Osteoblast (primary cell): ENCODE measurements at regions not wholly inside any gene's neighbourhood (a gene's known extent, or its start where the extent isn't known, plus 50 kb on each side); places are given as distances from the start of the nearest gene placed in this dataset. TPM values are rescaled to one million over a fixed set of nuclear protein-coding genes. Genes with fewer than 3 reads are reported as not detected.

Experiments used
- DNase-seq: peaks from one replicate; pipeline ENCODE4 v3.0.0; 2011; ENCODE audit warnings: low spot score, mixed read lengths; ENCODE audit not compliant: insufficient read length; ENCODE audit errors: missing footprints
- H2AFZ ChIP-seq: 2 replicates; pipeline ENCODE4 v1.6.0; 2011; ENCODE audit warnings: mild to moderate bottlenecking, low read length
- H3K27ac ChIP-seq: 2 replicates; pipeline ENCODE4 v1.5.1; 2011; ENCODE audit warnings: mild to moderate bottlenecking, low read depth, low read length, moderate library complexity
- H3K27me3 ChIP-seq: 2 replicates; pipeline ENCODE4 v1.6.0; 2012; ENCODE audit warnings: mild to moderate bottlenecking, control low read depth, inconsistent platforms, low read length, moderate library complexity; ENCODE audit not compliant: insufficient read depth
- H3K36me3 ChIP-seq: 2 replicates; pipeline ENCODE4 v1.5.1; 2011; ENCODE audit warnings: mild to moderate bottlenecking, low read length, control low read depth, moderate library complexity; ENCODE audit not compliant: insufficient read depth
- H3K4me1 ChIP-seq: 2 replicates; pipeline ENCODE4 v1.5.1; 2011; ENCODE audit warnings: mild to moderate bottlenecking, low read length, control low read depth, moderate library complexity; ENCODE audit not compliant: insufficient read depth
- H3K4me2 ChIP-seq: 2 replicates; pipeline ENCODE4 v1.6.0; 2011; ENCODE audit warnings: mild to moderate bottlenecking, low read length; ENCODE audit not compliant: insufficient read depth
- H3K4me3 ChIP-seq: fragments of 200-600 bp; sonication (generic); 3 replicates; pipeline ENCODE4 v1.5.1; 2012; ENCODE audit warnings: mild to moderate bottlenecking, low read length, inconsistent platforms; ENCODE audit not compliant: insufficient read depth
- H3K79me2 ChIP-seq: 2 replicates; pipeline ENCODE4 v1.6.0; 2012; ENCODE audit warnings: mild to moderate bottlenecking, low read length, control low read depth, inconsistent platforms; ENCODE audit not compliant: insufficient read depth
- H3K9me3 ChIP-seq: 2 replicates; pipeline ENCODE4 v1.5.1; 2011; ENCODE audit warnings: low read depth, low read length, control low read depth
- H4K20me1 ChIP-seq: 2 replicates; pipeline ENCODE4 v1.6.0; 2012; ENCODE audit warnings: mild to moderate bottlenecking, low read length, control low read depth; ENCODE audit not compliant: insufficient read depth
- small RNA-seq: library from RNA; depleted of rRNA; stranded (forward); fragments of <200 nt; gene quantifications from one replicate; pipeline ENCODE3, GENCODE V24; 2012
- TF ChIP-seq, protein P1 (sequence below): IDR thresholded peaks from 2 replicates; pipeline ENCODE4 v1.5.1; 2011; ENCODE audit warnings: mild to moderate bottlenecking, low read depth, low read length, moderate library complexity; ENCODE audit errors: extremely low read depth

DNA sequence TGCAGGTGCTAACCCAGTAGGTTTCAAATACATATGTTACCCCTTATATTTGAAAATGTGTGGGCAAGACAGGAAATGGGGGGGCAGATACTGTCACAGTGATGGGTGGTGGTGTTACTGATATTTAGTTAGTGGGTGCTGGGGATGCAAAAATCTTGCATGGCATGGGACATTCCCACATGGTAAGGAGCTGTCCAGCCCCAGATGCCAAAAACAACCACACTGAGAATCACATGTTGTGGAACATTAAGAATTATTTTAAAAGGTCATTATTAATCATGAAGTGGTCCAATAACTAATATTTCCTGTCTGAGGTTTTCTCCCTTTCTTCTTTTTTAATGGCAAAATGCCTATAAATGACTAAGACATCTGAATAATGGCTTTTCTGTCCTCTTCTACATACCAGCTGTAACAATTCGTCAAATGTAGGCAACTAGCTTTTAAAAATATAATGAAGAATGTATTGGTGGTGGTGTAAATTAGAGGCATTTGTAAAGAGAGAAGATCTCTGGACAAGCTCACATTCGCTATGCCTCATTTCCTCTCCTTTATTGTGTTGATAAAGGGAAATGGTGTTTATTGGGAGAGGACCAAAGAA lies 57.3 kb upstream of the SLC35B3 start:
- H3K4me2 ChIP-seq = no peak overlapping the region
- no peak overlapping the region for H3K4me3 ChIP-seq
- no peaks in the 10 kb centered on the region for H3K27me3 ChIP-seq
- no peak overlapping the region for H3K27ac ChIP-seq
- TF ChIP-seq, protein P1, sequence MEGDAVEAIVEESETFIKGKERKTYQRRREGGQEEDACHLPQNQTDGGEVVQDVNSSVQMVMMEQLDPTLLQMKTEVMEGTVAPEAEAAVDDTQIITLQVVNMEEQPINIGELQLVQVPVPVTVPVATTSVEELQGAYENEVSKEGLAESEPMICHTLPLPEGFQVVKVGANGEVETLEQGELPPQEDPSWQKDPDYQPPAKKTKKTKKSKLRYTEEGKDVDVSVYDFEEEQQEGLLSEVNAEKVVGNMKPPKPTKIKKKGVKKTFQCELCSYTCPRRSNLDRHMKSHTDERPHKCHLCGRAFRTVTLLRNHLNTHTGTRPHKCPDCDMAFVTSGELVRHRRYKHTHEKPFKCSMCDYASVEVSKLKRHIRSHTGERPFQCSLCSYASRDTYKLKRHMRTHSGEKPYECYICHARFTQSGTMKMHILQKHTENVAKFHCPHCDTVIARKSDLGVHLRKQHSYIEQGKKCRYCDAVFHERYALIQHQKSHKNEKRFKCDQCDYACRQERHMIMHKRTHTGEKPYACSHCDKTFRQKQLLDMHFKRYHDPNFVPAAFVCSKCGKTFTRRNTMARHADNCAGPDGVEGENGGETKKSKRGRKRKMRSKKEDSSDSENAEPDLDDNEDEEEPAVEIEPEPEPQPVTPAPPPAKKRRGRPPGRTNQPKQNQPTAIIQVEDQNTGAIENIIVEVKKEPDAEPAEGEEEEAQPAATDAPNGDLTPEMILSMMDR = no peak
- no peaks in the 10 kb centered on the region for H3K36me3 ChIP-seq
- H3K4me1 ChIP-seq = no peaks in the 10 kb centered on the region
- no peak for DNase-seq
- no peaks in the 10 kb centered on the region for H4K20me1 ChIP-seq
- peaks cover 2% of the 10 kb centered on the region for H3K9me3 ChIP-seq
- H2AFZ ChIP-seq = no peak overlapping the region
- no peaks in the 10 kb centered on the region for H3K79me2 ChIP-seq

Small RNA genes in the stretch of these regions (small RNA-seq; reads per million reads assigned to genes)
- not detected for gene RF02101
- gene RNU6ATAC21P = not detected
